Activated T-cell treated with anti-CD3 and anti-CD28 coated beads for 4 hours (primary cell): ENCODE measurements at regions not wholly inside any gene's neighbourhood (a gene's known extent, or its start where the extent isn't known, plus 50 kb on each side); places are given as distances from the start of the nearest gene placed in this dataset.

Source experiments
- DNase-seq: peaks from one replicate; pipeline ENCODE4 v3.0.0-alpha.2; 2020

DNA sequence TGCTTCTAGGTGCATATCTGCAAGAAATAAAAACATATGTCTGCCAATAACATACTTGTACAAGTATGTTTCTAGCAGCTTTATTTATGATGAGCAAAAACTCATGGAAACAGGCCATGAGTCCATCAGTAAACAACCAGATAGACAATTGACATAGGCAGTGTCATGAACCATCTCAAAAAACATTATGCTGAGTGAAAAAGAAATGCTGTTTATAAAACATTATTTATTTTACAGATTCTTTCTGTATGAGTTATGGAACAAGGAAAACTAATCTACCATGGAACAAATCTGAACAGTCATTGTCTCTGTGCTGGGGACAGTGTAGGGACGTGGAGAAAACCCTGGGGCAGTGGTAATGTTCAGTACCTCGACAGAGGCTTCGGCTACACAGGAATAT lies 283.9 kb downstream of the UQCRFS1 start:
- no peak for DNase-seq

DNA sequence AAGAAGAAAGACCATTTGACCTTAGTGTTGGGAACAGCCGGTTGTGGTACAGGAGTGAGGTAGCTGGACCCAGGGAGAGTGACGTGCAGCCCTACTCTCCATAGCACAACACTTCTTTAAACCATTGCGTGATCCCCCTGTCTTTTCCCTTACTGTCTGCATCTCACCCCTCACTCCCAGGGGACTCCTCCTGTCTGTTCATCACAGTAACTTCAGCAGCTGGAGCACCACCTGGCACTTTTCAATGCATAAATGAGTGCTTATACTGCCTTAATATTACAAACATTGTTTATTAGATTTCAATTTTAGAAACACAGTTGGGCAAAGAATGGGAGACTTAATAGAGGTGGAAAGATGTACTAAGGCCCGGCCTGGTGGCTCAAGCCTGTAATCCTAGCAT lies 285.5 kb downstream of the UQCRFS1 start:
- DNase-seq = no peak

DNA sequence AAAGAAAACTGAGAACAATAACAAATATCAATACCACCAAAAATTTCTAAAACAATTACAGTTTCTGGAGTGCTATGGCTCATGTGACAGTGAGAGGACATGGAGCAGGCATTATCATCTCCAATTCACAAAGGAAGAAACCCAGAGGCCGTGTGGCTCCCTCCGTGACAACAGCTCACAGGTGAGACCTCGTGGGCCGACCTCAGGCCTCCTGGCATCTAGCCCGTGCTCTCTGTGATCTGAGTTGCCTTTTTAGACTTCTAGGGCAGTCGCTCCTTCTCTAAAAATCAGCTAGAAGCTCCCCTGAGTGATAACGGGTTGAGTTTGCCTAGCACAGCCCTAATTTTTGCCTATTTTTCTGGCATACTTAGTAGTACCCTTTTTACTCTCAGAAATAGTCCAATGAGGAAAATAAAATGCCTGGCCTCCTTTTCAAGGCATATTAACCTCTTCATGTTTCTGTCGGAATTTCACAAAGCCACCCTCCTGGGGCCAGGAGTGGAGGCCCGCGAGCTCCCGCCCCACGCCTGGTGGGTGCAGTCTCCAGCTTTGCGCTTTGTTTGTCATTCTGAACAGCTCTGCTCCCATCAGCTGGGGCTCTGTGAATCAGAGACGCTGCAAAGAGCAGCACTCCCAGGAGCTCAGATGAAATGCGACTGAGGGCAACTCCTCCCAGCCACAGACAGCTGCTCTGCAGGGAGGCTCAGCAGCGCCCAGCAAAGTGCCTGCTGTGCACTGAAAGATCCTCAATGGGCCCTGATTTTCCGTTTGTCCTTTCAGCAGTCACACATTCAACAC lies 292.5 kb downstream of the UQCRFS1 start:
- no peak for DNase-seq

DNA sequence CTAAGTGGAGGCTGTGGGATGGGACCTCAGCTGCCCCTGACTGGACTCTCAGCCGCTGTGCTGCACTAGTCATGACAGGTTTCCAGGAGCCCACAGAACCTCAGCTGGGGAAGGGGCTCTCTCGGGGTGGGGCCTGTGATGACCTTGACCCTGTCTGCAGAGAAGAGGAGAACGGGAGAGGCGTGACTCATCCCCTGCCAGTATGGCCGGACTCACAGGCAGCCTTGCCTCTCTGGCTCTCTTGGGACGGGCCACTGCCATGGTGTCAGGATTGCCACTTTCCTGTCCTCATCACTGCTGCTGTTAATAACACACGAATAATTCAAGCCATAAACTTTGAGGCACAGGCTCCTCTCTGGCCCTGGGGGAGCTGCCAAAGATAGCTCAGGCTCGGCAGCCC lies 295.3 kb downstream of the UQCRFS1 start:
- no peak for DNase-seq

DNA sequence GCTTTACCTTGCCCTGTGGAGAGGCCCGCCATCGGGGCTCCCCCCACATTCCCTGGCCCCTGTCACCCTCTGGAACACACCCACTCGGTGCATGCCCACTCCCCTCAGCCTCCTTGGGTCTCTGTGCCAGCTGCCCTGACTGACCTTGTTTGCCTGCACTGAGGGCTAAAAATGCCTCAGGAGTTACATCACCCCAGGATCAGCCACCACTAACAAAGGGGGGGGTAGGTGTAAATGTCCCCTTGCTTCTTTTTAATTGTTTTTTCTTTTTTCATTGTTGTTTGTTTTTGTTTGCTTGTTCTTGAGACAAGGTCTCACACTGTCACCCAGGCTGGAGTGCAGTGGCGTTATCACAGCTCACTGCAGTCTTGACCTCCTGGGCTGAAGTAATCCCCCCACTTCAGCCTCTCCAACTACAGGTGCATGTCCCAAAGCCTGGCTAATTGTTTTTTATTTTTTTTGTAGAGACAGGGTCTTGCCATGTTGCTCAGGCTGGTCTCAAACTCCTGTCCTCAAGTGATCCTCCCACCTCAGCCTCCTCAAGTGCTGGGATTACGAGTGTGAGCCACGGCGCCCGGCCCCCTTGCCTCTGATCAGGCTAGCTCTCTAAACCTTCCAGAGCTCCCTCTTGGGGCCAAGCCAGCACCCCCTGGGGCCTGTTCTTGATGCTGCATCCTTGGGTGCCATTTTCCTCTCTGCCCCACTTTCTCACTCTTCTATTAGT lies 297.1 kb downstream of the UQCRFS1 start:
- DNase-seq = no peak

DNA sequence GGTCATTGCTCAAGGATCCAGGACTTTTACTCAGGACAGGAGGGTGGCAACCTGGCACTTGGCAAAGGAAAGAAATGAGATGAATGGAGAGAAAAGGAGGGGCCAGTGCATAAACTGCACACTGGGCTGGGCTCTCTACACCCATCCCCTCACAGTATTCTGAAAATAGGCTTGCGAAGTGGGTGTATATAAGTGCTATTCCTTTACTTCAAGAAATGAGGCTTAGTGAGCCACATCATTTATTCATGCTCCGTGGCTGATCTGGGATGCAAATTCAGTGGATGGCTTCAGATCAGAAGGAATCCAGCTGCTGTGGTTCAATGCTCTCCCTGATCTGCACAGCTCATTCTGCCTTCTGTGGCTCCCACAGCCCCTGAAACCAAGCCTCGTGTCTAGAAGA lies 297.7 kb downstream of the UQCRFS1 start:
- no peak for DNase-seq

DNA sequence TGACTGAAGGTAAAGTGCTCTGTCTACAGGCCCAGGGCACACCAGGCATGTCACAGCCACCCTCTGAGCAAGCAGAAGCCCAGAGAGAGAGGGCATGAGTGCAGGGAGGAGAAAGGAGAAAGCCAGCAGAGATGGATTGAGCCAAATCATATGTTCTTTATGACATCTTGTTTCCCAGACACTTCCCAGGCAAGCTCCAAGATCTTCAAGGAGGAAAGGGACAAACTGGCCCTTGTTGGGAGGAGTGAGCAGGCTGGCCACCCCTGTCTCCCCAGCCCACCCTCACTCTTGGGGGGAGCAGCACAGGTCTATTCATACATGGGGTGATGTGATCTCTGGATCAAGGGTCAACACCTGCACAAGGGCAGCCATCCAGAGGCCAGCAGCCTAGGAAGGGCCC lies 298.8 kb downstream of the UQCRFS1 start:
- no peak for DNase-seq

DNA sequence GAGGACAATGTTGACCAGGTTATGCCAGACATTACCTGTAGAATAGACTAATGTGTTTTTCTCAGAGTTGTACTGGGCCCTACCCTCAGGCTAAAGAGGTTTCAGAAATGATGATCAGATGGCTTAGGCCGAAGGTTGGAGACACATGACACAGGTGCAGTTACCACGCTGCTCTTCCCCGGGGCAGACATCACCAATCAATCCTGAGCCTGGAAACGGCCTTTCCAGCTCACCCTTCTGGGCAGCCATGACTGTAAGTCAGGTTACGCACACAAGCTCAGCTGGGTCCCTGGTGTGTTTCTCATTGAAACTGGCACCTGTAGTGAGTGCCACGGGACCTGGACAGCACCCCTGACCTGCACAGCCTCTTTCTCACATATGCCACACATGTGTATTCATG lies 299.3 kb downstream of the UQCRFS1 start:
- DNase-seq = no peak

DNA sequence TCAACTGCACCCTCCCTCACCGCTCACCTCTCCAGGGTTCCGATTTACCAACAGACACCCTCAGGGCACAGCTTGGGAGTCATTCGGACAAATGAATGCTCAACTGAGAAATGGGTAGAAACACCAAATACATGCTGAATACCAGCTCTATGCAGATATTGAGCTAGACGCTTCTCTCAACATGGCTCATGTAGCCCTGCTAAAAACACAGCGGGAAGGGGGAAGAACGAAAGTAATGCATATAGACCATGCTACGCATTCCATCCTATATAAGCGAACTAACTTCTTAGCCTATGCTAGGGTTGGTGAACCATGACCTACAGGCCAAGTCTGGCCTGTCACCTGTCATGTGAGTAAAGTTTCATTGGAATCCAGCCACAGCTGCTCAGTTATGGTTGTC lies 304.0 kb downstream of the UQCRFS1 start:
- no peak for DNase-seq

DNA sequence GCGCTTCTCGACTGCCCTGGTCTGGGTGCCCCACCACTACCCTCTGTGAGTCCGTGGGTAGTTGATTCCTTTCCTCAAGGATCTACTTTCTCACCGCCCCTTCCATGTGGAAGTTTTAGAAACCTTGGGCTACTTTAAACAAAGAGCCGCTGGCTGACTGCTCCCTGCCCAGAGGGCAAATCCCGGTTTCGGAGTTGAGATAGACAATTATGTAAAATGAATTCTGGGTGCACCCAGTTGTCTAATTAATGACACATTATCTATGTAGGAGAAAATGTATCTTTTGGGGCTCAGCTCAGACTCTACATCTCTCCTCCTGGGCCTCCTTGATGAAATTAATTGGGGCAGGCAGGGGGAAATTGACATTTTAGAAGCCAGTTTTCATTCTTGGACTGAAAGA lies 305.4 kb downstream of the UQCRFS1 start:
- DNase-seq = no peak

DNA sequence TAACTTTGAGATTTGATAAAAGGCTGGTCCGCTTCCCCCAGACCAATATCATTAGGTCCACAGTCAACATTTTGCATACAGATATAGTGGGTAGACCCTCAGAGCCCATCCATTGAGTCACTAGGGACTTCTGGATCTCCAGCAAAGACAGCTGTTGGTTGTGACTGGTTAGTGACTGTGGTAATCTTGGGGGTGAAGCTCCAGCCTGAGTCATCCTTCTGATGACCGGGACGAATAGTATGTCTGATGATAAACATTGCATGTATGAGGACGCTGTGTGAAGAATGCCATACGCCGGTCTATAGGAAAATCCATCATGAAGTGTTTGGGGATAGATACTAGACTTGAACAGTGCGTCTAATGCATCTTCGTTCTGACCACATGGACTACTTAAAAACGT lies 307.0 kb downstream of the UQCRFS1 start:
- DNase-seq = no peak

DNA sequence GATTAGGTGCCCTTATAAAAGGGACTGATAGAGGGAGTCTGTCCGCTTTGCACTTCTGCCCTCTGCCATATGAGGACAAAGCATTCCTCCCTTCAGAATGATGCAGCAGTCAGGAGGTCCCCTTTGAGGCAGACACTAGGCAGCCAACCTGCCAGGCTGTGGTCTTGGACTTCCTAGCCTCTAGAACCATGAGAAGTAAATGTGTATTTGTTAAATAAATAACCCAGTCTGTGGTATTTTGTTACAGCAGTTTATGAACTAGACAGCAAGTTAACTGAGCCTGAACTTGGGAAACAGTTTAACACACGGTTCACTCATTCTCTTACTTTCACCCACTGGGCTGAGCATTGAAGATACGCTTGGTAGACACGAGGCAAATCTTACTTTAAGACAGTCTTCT lies 313.2 kb downstream of the UQCRFS1 start:
- DNase-seq = no peak

DNA sequence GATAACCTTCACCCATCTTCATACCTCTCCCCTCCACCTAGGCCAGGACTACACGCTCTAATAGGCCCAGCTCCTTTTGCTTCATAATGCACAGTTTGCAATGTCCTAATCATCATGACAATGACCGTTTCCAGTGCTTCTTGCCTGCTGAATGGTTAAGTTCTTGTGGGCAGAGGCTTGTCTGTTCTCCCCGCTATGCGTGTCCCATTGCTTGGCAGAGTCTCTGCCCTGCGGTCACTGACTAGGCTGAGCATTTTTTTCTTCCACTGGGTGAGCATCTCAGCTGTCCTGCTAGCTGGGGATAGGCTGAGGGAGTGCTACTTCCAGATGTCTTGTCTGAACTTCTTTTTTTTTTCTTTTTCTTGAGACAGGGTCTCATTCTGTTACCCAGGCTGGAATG lies 314.7 kb downstream of the UQCRFS1 start:
- no peak for DNase-seq

DNA sequence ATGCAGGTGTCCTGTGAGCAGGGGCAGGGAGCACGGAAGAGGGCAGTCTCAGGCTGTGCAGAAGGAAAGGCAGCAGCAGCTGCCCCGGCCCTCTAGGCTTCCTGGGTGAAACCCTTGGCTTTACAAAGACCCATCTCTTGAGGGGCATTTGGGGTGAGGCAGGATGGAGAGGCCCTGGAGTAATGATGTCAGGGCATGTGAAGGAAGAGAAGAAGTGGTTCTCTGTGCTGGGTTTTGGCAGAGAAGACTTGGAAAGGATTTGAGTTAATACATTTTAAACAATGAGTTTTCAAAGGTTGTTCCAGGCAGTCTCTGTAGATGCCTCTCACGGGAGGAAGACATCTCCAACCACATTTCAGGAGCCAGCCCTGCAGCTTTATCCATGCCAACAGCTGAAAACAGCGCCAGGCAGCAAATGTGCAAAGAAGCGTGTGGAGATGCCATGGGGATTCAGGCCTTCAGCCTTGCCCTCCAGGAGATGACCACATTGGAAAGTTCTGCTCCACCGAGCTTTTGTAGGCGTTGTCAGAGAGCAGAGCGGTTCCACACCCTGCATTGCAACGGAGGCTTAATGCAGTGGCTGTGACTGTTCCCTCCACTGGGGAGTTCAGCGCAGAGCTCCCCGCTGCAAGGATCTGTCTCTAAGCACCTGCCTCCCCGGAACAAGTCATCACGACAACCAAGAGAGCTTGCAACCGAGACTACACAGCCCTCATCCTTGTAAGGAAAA lies 322.8 kb downstream of the UQCRFS1 start:
- DNase-seq = no peak

DNA sequence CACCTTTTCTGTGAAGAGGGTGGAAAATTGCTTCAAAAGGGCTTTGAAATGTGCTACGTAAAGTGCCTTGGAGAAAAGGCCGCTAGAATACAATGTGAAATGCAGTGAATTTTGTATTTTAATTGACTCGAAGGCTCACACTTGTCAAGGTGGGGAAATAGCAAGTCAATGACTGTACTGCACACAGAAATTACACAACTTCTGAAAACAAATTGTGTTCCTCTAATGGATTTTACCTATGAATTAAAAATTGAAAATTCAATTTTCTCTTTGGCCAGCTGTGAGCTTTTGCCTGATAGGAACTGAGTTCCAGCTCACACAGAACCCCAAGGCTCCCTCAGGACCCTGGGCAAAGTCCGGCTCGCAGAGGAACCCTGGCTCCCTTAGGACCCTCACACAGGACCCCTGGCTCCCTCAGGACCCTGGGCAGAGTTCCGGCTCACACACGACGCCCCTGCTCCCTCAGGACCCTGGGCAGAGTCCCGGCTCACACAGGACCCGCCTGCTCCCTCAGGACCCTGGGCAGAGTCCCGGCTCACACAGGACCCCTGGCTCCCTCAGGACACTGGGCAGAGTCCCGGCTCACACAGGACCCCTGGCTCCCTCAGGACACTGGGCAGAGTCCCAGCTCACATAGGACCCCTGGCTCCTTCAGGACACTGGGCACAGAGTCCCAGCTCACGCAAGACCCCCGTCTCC lies 324.9 kb downstream of the UQCRFS1 start:
- DNase-seq = no peak

DNA sequence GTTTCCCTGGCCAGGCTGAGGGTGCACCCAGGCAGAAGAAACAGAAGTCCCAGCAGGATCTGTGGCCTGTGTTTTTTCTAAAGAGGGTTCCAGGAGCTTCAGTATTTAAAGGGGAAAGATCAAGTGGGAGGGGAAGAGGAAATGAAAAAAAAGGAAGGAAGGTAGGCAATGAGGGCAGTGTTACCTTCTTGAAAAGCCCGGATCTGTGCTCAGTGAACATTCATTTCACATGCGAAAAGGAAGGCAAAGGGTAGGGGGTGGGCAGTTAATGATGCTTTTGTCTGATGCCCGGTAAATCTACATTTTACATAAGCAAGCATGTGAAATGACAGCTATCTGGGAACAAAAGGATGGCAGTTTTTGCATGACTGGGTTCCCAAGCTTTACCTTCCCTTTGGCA lies 326.2 kb downstream of the UQCRFS1 start:
- no peak for DNase-seq

DNA sequence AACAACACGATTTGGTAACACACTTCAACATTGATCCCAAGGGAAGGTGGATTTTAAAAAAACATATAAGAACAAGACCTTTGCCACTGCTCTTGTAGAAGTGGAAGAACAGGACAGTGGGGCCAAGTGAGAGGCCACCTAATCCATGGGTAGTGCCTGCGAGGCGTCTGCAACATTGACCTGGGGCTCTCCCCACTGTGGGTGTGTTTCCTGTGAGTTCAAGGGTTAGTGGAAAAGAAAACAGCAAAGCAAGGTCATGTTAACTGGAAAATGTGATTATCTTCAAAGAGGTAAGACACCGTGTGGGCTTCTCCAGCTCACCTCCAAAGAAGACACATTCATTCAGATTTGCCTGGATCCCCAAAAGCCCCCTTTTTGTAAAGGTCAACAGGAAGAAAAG lies 327.0 kb downstream of the UQCRFS1 start:
- no peak for DNase-seq

DNA sequence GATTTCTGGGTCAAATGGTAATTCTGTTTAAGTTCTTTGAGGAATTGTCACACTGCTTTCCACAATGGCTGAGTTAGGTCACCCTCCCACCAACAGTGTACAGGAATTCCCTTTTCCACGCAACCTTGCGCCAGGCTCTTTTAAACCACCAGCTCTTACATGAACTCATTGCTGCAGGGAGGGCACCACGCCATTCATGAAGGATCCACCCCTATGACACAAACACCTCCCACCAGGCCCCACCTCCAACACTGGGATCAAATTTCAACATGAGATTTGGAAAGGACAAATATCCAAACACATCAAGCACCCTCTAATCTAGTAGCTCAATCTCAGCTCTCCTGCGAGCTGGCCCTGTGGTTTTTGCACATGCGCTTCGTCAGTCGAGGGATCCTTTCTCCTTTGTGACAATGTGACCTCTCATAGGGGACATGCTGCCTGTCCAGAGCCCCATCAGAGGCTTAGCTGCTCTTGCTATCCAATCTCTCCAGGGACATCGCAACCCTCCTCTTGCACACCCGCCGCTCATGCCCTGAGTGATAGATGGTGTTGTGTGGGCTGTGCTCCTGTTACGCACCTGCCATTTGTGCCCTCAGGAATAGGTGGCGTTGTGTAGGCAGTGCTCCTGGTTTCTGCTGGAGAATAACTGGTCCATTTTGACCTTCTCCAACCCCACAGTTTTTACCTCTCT lies 328.0 kb downstream of the UQCRFS1 start:
- no peak for DNase-seq

DNA sequence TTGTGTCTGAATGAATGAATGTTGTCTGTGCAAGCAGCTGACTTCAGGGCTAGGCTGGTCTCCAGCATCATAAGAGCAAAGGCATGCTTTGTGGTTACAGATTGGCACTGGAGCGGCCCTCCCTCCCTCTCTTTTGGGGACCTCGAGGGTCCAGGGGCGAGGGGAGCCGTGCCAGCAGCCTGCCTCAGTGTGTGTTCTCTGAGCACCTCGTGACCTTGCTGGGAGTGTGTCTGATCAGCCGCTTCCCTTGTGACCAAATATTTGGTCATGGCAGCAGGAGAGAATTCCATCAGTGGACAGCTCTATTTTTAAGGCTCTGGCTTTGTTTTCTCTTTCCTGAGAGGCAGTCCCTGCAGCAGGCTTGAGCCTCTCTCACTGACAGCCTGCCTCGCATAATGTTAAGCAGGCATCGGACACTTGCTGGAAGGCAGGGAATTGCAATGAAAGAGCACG lies 329.7 kb downstream of the UQCRFS1 start:
- no peak for DNase-seq

DNA sequence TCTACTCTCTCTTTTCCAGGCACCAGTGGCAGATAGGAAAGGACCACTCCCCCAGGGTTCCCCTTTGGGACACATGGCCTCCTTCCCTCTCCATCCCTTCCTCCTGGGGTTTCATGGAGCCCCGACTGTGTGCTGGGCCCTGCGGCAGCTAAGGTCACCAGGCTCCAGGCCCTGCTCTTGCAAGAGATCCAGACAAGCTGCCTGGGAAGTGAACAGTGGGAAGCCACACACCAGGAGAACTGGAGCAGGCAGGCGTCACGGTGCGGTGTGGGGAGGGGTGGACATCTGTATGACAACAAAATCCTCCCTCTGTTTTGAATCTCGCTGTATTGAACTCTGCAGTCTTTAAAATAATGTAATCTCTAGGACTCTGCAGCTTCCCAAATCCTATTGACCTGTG lies 330.1 kb downstream of the UQCRFS1 start:
- no peak for DNase-seq

DNA sequence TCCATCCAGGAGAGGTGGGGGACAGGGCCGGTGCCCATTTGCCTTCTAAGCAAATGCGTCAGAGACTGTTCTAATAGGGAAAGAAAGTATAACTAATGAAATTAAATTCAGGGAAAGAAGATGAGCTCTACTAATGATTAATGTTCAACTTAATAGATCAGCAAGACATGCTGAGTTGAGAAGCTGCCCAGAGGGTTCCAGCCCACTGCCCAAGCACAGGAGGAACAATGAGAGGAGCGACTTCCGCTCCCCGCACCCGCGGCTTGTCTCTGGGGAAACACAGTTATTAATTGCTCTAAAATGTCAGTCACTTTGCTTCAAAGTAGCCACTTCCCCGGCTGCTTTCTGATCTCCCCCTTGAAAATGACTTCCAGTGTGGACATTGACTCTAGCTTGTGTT lies 331.3 kb downstream of the UQCRFS1 start:
- DNase-seq = no peak

DNA sequence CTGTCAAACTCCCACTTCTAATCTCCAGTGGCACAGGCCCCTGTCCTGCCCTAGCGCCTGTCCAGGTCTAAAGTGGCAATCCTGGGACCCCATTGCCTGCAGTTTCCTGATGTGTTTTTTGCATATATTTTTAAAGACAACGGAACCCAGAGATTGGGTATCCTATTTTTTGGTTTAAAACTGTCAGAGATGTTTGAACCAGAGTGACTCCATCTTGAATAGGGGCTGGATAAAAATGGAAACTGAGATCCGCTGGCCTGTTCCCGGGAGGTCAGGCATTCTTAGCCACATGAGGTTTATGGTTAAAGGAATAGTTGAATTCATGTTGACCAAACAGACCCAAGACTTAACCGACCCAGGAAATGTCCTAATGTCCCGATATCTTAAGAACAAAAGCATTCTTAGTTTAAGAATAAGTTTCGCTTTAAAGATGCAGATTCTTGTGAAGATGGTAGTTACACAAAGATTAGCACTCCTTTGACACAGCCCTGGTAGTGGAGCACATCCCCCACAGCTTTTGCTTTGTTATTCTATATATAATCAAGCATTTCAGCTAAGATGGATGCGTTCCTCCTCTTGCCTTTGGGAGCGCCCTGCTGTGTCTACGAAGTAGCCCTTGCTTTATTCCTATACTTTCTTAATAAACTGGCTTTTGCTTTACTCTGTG lies 332.1 kb downstream of the UQCRFS1 start:
- DNase-seq = no peak
